Nephron (organoid): ENCODE measurements at regions not wholly inside any gene's neighbourhood (a gene's known extent, or its start where the extent isn't known, plus 50 kb on each side); places are given as distances from the start of the nearest gene placed in this dataset.

Experiments used
- H3K27ac Mint-ChIP-seq, 3 experiments: 2 replicates each; pipeline ENCODE4 v1.8.0; 2020; ENCODE audit warnings: mixed read lengths in 3 of 3, mild to moderate bottlenecking in 2 of 3, moderate library complexity in 1 of 3
- H3K27me3 Mint-ChIP-seq: 2 replicates; pipeline ENCODE4 v1.8.0; 2021; ENCODE audit warnings: low read depth, mild to moderate bottlenecking, moderate library complexity, mixed read lengths
- H3K36me3 Mint-ChIP-seq: 2 replicates; pipeline ENCODE4 v1.8.0; 2020; ENCODE audit warnings: low read depth, mixed read lengths
- H3K4me1 Mint-ChIP-seq: 2 replicates; pipeline ENCODE4 v1.8.0; 2020; ENCODE audit warnings: mixed read lengths
- H3K4me3 Mint-ChIP-seq, 3 experiments: 2 replicates each; pipeline ENCODE4 v1.8.0; 2020; ENCODE audit warnings: mild to moderate bottlenecking in 3 of 3, mixed read lengths in 3 of 3, moderate library complexity in 2 of 3
- H3K9me3 Mint-ChIP-seq: 2 replicates; pipeline ENCODE4 v1.8.0; 2020; ENCODE audit warnings: mixed read lengths
- CTCF ChIP-seq, 3 experiments: fragments of 200-600 bp; sonication (generic); IDR thresholded peaks; one replicate each; pipeline ENCODE4 v1.5.0; 2021; ENCODE audit warnings: antibody characterized with exemption in 3 of 3; ENCODE audit not compliant: unreplicated experiment in 3 of 3

GRCh38 chr4:119715490-119716445 lies 87.2 kb upstream of the PDE5A start:
- no peak overlapping the region for H3K27ac Mint-ChIP-seq
- no peaks in the 10 kb centered on the region for H3K4me1 Mint-ChIP-seq
- no peak overlapping the region for H3K4me3 Mint-ChIP-seq
- peaks cover 14% of the 10 kb centered on the region for H3K36me3 Mint-ChIP-seq
- peaks cover 63% of the 10 kb centered on the region for H3K9me3 Mint-ChIP-seq
- no peak for TF ChIP-seq CTCF (IDR thresholded peaks at IDR 0.05; ENCODE audit: unreplicated experiment in 3 of 3)
- no peaks in the 10 kb centered on the region for H3K27me3 Mint-ChIP-seq

- TF ChIP-seq CTCF (IDR thresholded peaks at IDR 0.05; ENCODE audit: unreplicated experiment in 3 of 3): no peak
- no peak overlapping the region for H3K4me3 Mint-ChIP-seq
- H3K27me3 Mint-ChIP-seq: no peaks in the 10 kb centered on the region
- no peaks in the 10 kb centered on the region for H3K4me1 Mint-ChIP-seq
- H3K9me3 Mint-ChIP-seq: peaks cover 18% of the 10 kb centered on the region
- H3K27ac Mint-ChIP-seq: no peak overlapping the region
- H3K36me3 Mint-ChIP-seq: peaks cover 7% of the 10 kb centered on the region
Measured at GRCh38 chr4:119709418-119709817, 80.8 kb upstream of the PDE5A start.

GRCh38 chr4:119707336-119707735 lies 78.7 kb upstream of the PDE5A start:
- Mint-ChIP-seq H3K27me3 (no peaks in the 10 kb centered on the region), H3K4me3 (no peak overlapping the region), H3K4me1 (no peaks in the 10 kb centered on the region), H3K36me3 (peaks cover 3% of the 10 kb centered on the region), H3K27ac (no peak overlapping the region), H3K9me3 (peaks cover 9% of the 10 kb centered on the region)
- TF ChIP-seq CTCF (IDR thresholded peaks at IDR 0.05; ENCODE audit: unreplicated experiment in 3 of 3): no peak

- no peaks in the 10 kb centered on the region for H3K4me1 Mint-ChIP-seq
- H3K9me3 Mint-ChIP-seq: peaks cover 9% of the 10 kb centered on the region
- no peaks in the 10 kb centered on the region for H3K27me3 Mint-ChIP-seq
- peaks cover 3% of the 10 kb centered on the region for H3K36me3 Mint-ChIP-seq
- TF ChIP-seq CTCF (IDR thresholded peaks at IDR 0.05; ENCODE audit: unreplicated experiment in 3 of 3): no peak
- no peak overlapping the region for H3K27ac Mint-ChIP-seq
- no peak overlapping the region for H3K4me3 Mint-ChIP-seq
Measured at GRCh38 chr4:119706804-119707203, 78.2 kb upstream of the PDE5A start.

GRCh38 chr4:119697887-119698393 lies 69.3 kb upstream of the PDE5A start:
- no peak overlapping the region for H3K27ac Mint-ChIP-seq
- no peak overlapping the region for H3K4me3 Mint-ChIP-seq
- peaks cover 4% of the 10 kb centered on the region for H3K4me1 Mint-ChIP-seq
- peaks cover 6% of the 10 kb centered on the region for H3K9me3 Mint-ChIP-seq
- H3K27me3 Mint-ChIP-seq: no peaks in the 10 kb centered on the region
- TF ChIP-seq CTCF (IDR thresholded peaks at IDR 0.05; ENCODE audit: unreplicated experiment in 3 of 3): no peak
- H3K36me3 Mint-ChIP-seq: no peaks in the 10 kb centered on the region
